A549 (cell line): ENCODE measurements at regions not wholly inside any gene's neighbourhood (a gene's known extent, or its start where the extent isn't known, plus 50 kb on each side); places are given as distances from the start of the nearest gene placed in this dataset.

Experiments used
- POLR2A ChIP-seq: IDR thresholded peaks from 2 replicates; pipeline ENCODE4 v1.6.1; 2012; ENCODE audit warnings: mild to moderate bottlenecking, low read length
- POLR2AphosphoS2 ChIP-seq: conservative IDR thresholded peaks from 2 replicates; pipeline ENCODE4 v1.6.1; 2012; ENCODE audit warnings: low read length, improper control_type of control experiment, inconsistent platforms
- TF ChIP-seq, protein P1 (sequence below): fragments of >200 bp; sonication (Bioruptor Twin); formaldehyde crosslinking; IDR thresholded peaks from 3 replicates; pipeline ENCODE4 v1.5.1; 2016

- TF ChIP-seq, protein P1, sequence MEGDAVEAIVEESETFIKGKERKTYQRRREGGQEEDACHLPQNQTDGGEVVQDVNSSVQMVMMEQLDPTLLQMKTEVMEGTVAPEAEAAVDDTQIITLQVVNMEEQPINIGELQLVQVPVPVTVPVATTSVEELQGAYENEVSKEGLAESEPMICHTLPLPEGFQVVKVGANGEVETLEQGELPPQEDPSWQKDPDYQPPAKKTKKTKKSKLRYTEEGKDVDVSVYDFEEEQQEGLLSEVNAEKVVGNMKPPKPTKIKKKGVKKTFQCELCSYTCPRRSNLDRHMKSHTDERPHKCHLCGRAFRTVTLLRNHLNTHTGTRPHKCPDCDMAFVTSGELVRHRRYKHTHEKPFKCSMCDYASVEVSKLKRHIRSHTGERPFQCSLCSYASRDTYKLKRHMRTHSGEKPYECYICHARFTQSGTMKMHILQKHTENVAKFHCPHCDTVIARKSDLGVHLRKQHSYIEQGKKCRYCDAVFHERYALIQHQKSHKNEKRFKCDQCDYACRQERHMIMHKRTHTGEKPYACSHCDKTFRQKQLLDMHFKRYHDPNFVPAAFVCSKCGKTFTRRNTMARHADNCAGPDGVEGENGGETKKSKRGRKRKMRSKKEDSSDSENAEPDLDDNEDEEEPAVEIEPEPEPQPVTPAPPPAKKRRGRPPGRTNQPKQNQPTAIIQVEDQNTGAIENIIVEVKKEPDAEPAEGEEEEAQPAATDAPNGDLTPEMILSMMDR = no peak
- TF ChIP-seq POLR2AphosphoS2 (no peak), POLR2A (no peak)
Measured at GRCh38 chr14:56878766-56879165, 68.5 kb upstream of the OTX2 start.
